ENCODE measurements at regions not wholly inside any gene's neighbourhood (a gene's known extent, or its start where the extent isn't known, plus 50 kb on each side); places are given as distances from the start of the nearest gene placed in this dataset.

DNA sequence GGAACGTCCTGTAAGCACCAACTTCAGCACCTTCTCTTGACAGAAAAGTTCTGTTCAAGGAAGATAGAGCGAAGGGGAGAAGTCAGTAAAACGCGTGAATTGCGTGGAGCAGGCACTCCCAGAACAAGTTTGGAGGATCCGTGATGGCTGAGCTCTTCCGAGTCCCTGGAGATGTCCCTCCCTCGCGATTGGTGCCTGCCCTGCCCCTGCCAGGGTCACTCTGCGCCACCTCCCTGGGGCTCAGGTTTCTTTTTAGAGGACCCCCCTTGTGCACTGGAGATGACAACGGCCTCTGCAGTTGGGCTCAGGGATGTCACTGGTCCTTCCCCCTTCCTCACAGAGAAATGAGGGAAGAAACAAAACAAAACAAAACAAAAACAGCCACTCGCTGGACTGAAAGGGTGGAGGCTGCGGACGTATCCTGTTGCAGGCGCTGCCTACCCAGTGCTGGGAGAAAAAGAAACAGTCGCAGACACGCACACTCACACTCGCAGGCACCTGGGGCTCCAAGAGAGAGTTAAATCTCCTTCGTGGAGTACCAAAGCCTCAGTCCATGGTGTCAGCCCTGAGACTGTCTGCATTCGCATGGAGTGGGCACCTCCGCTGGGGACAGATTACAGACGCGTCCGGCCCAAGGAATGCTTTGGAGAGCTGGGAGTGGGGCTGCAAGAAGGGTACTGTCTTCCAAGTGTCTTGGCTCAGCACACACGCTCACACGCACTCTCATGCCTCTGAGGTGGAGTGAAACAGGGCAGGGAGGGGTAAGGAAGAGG is 512.7 kb downstream of the SLCO4C1 start:
- TF ChIP-seq, protein P1, sequence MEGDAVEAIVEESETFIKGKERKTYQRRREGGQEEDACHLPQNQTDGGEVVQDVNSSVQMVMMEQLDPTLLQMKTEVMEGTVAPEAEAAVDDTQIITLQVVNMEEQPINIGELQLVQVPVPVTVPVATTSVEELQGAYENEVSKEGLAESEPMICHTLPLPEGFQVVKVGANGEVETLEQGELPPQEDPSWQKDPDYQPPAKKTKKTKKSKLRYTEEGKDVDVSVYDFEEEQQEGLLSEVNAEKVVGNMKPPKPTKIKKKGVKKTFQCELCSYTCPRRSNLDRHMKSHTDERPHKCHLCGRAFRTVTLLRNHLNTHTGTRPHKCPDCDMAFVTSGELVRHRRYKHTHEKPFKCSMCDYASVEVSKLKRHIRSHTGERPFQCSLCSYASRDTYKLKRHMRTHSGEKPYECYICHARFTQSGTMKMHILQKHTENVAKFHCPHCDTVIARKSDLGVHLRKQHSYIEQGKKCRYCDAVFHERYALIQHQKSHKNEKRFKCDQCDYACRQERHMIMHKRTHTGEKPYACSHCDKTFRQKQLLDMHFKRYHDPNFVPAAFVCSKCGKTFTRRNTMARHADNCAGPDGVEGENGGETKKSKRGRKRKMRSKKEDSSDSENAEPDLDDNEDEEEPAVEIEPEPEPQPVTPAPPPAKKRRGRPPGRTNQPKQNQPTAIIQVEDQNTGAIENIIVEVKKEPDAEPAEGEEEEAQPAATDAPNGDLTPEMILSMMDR (IDR thresholded peaks at IDR 0.05): no peak

DNA sequence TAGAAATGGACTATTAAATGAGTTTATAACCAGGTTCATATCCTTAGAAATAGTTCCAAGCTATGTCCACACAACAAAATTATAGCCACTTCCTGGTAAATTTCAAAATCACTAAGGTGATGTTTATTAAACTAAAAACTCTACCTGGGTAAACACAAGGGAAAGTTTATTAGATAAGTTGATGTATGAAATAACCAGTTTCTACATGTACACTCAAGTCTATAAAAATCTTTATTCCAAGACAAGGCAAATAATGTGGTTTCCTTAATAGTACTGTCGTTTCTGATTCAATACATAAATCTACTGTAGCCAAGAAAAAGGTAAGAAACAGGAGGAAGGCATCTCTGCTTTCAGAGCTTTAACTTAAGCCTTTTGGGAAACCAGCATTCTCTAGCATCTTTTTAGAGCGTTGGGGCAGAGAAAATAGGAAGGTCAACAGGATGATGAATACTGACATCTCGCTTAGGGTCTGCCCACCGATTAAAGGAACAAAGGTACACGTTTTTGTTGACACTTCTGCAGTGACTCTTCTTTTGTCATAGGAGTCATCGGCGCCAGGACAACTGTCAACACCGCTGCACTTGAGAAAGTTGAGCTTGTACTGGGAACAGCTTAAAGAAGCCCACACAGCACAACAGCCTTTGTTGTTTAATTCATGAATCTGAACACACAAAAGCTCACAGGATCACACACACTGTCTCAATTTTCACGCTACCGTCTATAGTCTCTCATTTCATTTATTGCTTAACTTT is 513.6 kb downstream of the SLCO4C1 start:
- TF ChIP-seq, protein P1 (IDR thresholded peaks at IDR 0.05): no peak

DNA sequence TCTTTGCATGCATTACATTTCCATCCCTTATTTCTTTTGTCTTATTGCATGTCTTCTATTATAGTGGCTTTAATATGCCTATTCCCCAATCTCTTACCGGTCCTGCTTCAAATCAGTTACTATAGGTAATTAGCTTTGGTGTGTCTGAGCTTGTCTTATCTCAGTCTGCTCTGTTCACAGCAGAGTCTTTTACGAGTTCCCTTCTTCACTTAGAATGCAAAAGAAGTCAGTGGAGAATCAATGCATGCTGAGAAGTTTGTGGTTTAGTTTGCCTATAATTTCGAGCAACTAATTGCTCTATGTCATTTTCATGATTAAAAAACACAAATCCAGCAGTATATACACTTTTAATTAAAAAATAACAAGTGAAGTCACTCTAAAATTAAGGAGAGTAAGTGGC is 545.0 kb downstream of the SLCO4C1 start:
- TF ChIP-seq, protein P1 (IDR thresholded peaks at IDR 0.05): no peak

DNA sequence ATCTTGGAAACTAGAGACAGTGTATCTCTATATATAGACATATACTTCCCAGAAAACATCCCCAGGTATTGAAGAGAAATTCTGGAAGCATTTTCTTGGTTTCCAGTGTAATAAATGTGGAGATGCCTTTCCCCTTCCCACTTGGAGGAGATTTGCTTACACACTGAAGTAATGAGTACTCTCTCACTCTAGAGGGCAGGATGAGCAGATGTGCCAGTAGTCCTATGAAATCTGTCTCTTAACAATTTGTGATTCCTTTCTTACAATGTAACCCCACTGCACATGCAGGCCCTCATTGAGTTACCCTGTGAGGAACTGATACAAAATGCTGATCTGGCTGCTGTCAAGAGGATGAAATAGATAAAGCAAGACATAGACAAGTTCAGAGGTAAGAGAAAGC is 567.2 kb downstream of the SLCO4C1 start:
- TF ChIP-seq, protein P1 (IDR thresholded peaks at IDR 0.05): peak; percentile 44; the same call in 1 of the 2 replicates

DNA sequence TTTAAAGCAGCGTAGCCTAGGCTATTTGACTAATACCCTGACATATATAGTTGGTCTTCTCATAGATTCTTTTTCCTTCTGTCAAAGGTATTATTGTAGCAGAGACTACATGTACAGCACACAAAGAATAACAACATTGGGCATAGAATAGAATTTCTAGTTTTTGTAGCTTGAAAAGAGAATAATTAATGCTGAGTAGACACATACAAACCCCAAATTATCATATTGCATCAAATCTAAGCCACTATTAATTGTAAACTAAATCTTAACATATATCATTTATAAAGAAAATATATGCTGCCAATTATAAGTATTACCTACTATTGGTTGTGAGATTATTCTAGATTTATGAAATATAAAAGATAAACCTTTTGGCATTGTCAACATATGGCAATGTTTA is 574.5 kb downstream of the SLCO4C1 start:
- TF ChIP-seq, protein P1 (IDR thresholded peaks at IDR 0.05): no peak

DNA sequence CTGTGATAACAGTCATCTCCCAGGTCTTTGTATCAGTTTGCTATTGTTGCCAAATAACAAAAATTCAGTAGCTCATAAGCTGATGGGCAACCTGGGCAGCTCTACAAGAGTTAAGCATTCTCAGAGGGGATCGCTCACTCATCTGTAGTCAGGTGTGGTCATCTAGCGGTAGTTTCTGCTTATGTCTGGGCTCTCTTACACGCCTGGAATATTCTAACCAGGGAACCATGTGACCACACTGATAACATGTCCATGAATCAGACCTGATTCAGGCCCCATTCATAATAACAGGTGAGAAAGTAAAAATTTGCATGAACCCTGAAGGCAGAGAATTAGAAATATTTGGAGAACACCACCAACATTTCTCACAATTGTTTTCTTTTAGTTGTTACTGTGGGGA is 576.1 kb downstream of the SLCO4C1 start:
- TF ChIP-seq, protein P1 (IDR thresholded peaks at IDR 0.05): no peak

DNA sequence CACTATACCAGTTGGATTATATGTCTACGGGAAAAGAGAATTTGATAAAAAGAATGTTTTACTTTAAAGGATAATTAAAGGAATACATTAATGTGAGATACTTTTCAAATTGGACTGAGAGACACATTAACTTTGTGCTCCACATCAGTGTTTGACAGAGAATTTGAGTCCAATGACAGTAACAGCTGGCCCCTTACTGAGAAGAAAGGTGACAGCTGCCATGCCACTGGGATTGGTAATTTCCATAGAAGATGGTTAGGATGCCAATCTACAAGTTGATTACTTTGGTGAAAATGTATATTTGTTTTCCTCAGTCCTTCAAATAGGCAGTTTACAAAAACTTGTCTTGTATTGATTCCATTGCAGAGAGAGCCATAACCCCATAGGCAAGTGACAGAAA is 578.4 kb downstream of the SLCO4C1 start:
- TF ChIP-seq, protein P1 (IDR thresholded peaks at IDR 0.05): no peak
